ENCODE measurements at regions not wholly inside any gene's neighbourhood (a gene's known extent, or its start where the extent isn't known, plus 50 kb on each side); places are given as distances from the start of the nearest gene placed in this dataset.

GRCh38 chr4:4599481-4600275 is 57.8 kb upstream of the STX18 start:
- DNase-seq (ENCODE audit: low read depth) = no peak

- no peak for DNase-seq (ENCODE audit: low read depth)
Observed at GRCh38 chr4:4598851-4599411, 57.1 kb upstream of the STX18 start.

GRCh38 chr4:4596720-4597119 is 54.9 kb upstream of the STX18 start:
- no peak for DNase-seq (ENCODE audit: low read depth)

GRCh38 chr4:4595252-4595651 is 53.4 kb upstream of the STX18 start:
- no peak for DNase-seq (ENCODE audit: low read depth)

GRCh38 chr4:4594285-4594920 is 52.6 kb upstream of the STX18 start:
- no peak for DNase-seq (ENCODE audit: low read depth)

- DNase-seq (ENCODE audit: low read depth) = no peak
Observed at GRCh38 chr4:4593596-4594284, 51.9 kb upstream of the STX18 start.

- no peak for DNase-seq (ENCODE audit: low read depth)
Observed at GRCh38 chr4:4592414-4592813, 50.6 kb upstream of the STX18 start.
